HG03280 (cell line): ENCODE measurements at regions not wholly inside any gene's neighbourhood (a gene's known extent, or its start where the extent isn't known, plus 50 kb on each side); places are given as distances from the start of the nearest gene placed in this dataset.

Source experiments
- ATAC-seq: cut with Tn5 transposase; IDR thresholded peaks from one replicate; pipeline ENCODE4 v1.9.1; 2021; ENCODE audit warnings: mild to moderate bottlenecking, moderate library complexity; ENCODE audit not compliant: unreplicated experiment

GRCh38 chr2:18208956-18209355 lies 330.5 kb downstream of the KCNS3 start:
- no peak for ATAC-seq

- no peak for ATAC-seq
These were observed 322.3 kb downstream of the KCNS3 start for GRCh38 chr2:18200771-18201170.

GRCh38 chr2:18198677-18199076 lies 320.2 kb downstream of the KCNS3 start:
- ATAC-seq = no peak

- no peak for ATAC-seq
These were observed 315.7 kb downstream of the KCNS3 start for GRCh38 chr2:18194161-18194560.

GRCh38 chr2:18186816-18187613 lies 308.5 kb downstream of the KCNS3 start:
- no peak for ATAC-seq

- no peak for ATAC-seq
These were observed 304.4 kb downstream of the KCNS3 start for GRCh38 chr2:18182861-18183260.

- ATAC-seq = no peak
These were observed 302.4 kb downstream of the KCNS3 start for GRCh38 chr2:18180912-18181311.

- no peak for ATAC-seq
These were observed 301.7 kb downstream of the KCNS3 start for GRCh38 chr2:18180031-18180610.

GRCh38 chr2:18178736-18179349 lies 300.4 kb downstream of the KCNS3 start:
- peak; percentile 92 for ATAC-seq

GRCh38 chr2:18176679-18177215 lies 298.3 kb downstream of the KCNS3 start:
- ATAC-seq = no peak

- no peak for ATAC-seq
These were observed 294.1 kb downstream of the KCNS3 start for GRCh38 chr2:18172607-18173006.

GRCh38 chr2:18171191-18172139 lies 293.0 kb downstream of the KCNS3 start:
- no peak for ATAC-seq

GRCh38 chr2:18170642-18171041 lies 292.2 kb downstream of the KCNS3 start:
- no peak for ATAC-seq

GRCh38 chr2:18169893-18170175 lies 291.4 kb downstream of the KCNS3 start:
- ATAC-seq = no peak

- no peak for ATAC-seq
These were observed 290.8 kb downstream of the KCNS3 start for GRCh38 chr2:18169121-18169892.

GRCh38 chr2:18167871-18168270 lies 289.4 kb downstream of the KCNS3 start:
- ATAC-seq = no peak

- ATAC-seq = no peak
These were observed 283.2 kb downstream of the KCNS3 start for GRCh38 chr2:18161681-18162080.

- no peak for ATAC-seq
These were observed 281.4 kb downstream of the KCNS3 start for GRCh38 chr2:18159896-18160295.

GRCh38 chr2:18156421-18156820 lies 278.0 kb downstream of the KCNS3 start:
- ATAC-seq = no peak

GRCh38 chr2:18156002-18156401 lies 277.5 kb downstream of the KCNS3 start:
- no peak for ATAC-seq
